ENCODE measurements at regions not wholly inside any gene's neighbourhood (a gene's known extent, or its start where the extent isn't known, plus 50 kb on each side); places are given as distances from the start of the nearest gene placed in this dataset.

- no peak overlapping the region for H3K27ac ChIP-seq
- WGBS, result 90% methylated on average over 2 of the region's 2 CpGs
- H3K9me3 ChIP-seq, result no peaks in the 10 kb centered on the region
- no peak for DNase-seq (ENCODE audit: low spot score)
- H3K4me3 ChIP-seq, result no peak overlapping the region
- no peak for TF ChIP-seq CTCF (IDR thresholded peaks at IDR 0.05)
- no peak for TF ChIP-seq POLR2A (IDR thresholded peaks at IDR 0.05)
- TF ChIP-seq POLR2AphosphoS5 (IDR thresholded peaks at IDR 0.05), result no peak
- H3K27me3 ChIP-seq (replicated peaks; ENCODE audit: insufficient read depth), result no peaks in the 10 kb centered on the region
- no peaks in the 10 kb centered on the region for H3K36me3 ChIP-seq
- intact Hi-C loops (cut with DNase I), result no loop called here
- no peaks in the 10 kb centered on the region for H3K4me1 ChIP-seq (replicated peaks)
Observed at GRCh38 chr1:218837051-218837450, 336.6 kb upstream of the LYPLAL1 start.

GRCh38 chr1:218845589-218845988 is 328.1 kb upstream of the LYPLAL1 start:
- intact Hi-C loops (cut with DNase I), result no loop called here
- Histone ChIP-seq H3K4me3 (no peak overlapping the region), H3K36me3 (no peaks in the 10 kb centered on the region), H3K27ac (no peak overlapping the region), H3K9me3 (no peaks in the 10 kb centered on the region), H3K4me1 (replicated peaks) (no peaks in the 10 kb centered on the region), H3K27me3 (replicated peaks; ENCODE audit: insufficient read depth) (no peaks in the 10 kb centered on the region)
- WGBS, result 67% methylated on average over 1 of the region's 1 CpG
- TF ChIP-seq POLR2A (IDR thresholded peaks at IDR 0.05), result no peak
- no peak for TF ChIP-seq CTCF (IDR thresholded peaks at IDR 0.05)
- TF ChIP-seq POLR2AphosphoS5 (IDR thresholded peaks at IDR 0.05), result no peak
- no peak for DNase-seq (ENCODE audit: low spot score)

GRCh38 chr1:218846181-218846580 is 327.5 kb upstream of the LYPLAL1 start:
- whole genome bisulfite sequencing, result 81% methylated on average over 4 of the region's 4 CpGs
- intact Hi-C loops (cut with DNase I), result no loop called here
- no peak for DNase-seq (ENCODE audit: low spot score)

GRCh38 chr1:218847089-218847768 is 326.4 kb upstream of the LYPLAL1 start:
- intact Hi-C loops (cut with DNase I), result no loop called here
- WGBS, result 96% methylated on average over 3 of the region's 3 CpGs
- no peak for DNase-seq (ENCODE audit: low spot score)
- Histone ChIP-seq H3K9me3 (no peaks in the 10 kb centered on the region), H3K4me1 (replicated peaks) (no peaks in the 10 kb centered on the region), H3K4me3 (no peak overlapping the region), H3K27ac (no peak overlapping the region), H3K27me3 (replicated peaks; ENCODE audit: insufficient read depth) (no peaks in the 10 kb centered on the region), H3K36me3 (no peaks in the 10 kb centered on the region)
- TF ChIP-seq POLR2A (IDR thresholded peaks at IDR 0.05), result no peak

More at GRCh38 chr1:218846181-218846580, 327.5 kb upstream of the LYPLAL1 start:
- Histone ChIP-seq H3K4me3 (no peak overlapping the region), H3K9me3 (no peaks in the 10 kb centered on the region), H3K27me3 (replicated peaks; ENCODE audit: insufficient read depth) (no peaks in the 10 kb centered on the region), H3K36me3 (no peaks in the 10 kb centered on the region), H3K4me1 (replicated peaks) (no peaks in the 10 kb centered on the region), H3K27ac (no peak overlapping the region)
- TF ChIP-seq POLR2A (IDR thresholded peaks at IDR 0.05), result no peak
- no peak for TF ChIP-seq POLR2AphosphoS5 (IDR thresholded peaks at IDR 0.05)
- TF ChIP-seq CTCF (IDR thresholded peaks at IDR 0.05), result no peak

- H3K27ac ChIP-seq, result no peak overlapping the region
- no peaks in the 10 kb centered on the region for H3K9me3 ChIP-seq
- H3K27me3 ChIP-seq (replicated peaks; ENCODE audit: insufficient read depth), result no peaks in the 10 kb centered on the region
- no peak for TF ChIP-seq POLR2A (IDR thresholded peaks at IDR 0.05)
- no peak for TF ChIP-seq POLR2AphosphoS5 (IDR thresholded peaks at IDR 0.05)
- TF ChIP-seq CTCF (IDR thresholded peaks at IDR 0.05), result no peak
- no peak for DNase-seq (ENCODE audit: low spot score)
- H3K36me3 ChIP-seq, result no peaks in the 10 kb centered on the region
- intact Hi-C loops (cut with DNase I), result no loop called here
- 59% methylated on average over 1 of the region's 1 CpG for WGBS
- no peaks in the 10 kb centered on the region for H3K4me1 ChIP-seq (replicated peaks)
- H3K4me3 ChIP-seq, result no peak overlapping the region
Observed at GRCh38 chr1:218848009-218848408, 325.7 kb upstream of the LYPLAL1 start.
